Transverse colon (tissue), 4 donors: ENCODE measurements at regions not wholly inside any gene's neighbourhood (a gene's known extent, or its start where the extent isn't known, plus 50 kb on each side); places are given as distances from the start of the nearest gene placed in this dataset.

ENCODE experiments used
- DNase-seq: peaks from one replicate; pipeline ENCODE4 v3.0.0-alpha.2; 2019
- H3K27ac ChIP-seq, 4 donors: fragments of 200-600 bp; sonication (generic); 2 replicates each; pipeline ENCODE4 v1.5.1; 2016 to 2018; ENCODE audit warnings: inconsistent platforms in 4 of 4
- H3K27me3 ChIP-seq: fragments of 200-600 bp; sonication (generic); 2 replicates; pipeline ENCODE4 v1.5.1; 2017; ENCODE audit warnings: inconsistent platforms
- H3K36me3 ChIP-seq, 4 donors: fragments of 200-600 bp; sonication (generic); 2 replicates each; pipeline ENCODE4 v1.5.1; 2017 to 2019; ENCODE audit warnings: inconsistent platforms in 4 of 4
- H3K4me1 ChIP-seq, 4 donors: fragments of 200-600 bp; sonication (generic); 2 replicates each; pipeline ENCODE4 v1.5.1; 2017 to 2020; ENCODE audit warnings: inconsistent platforms in 4 of 4
- H3K4me3 ChIP-seq, 4 donors: fragments of 200-600 bp; sonication (generic); 1 replicate in 1 of 4; 2 replicates in 3 of 4; pipeline versions ENCODE4 v1.5.1 to v1.6.1; 2017 to 2019; ENCODE audit warnings: inconsistent platforms in 4 of 4
- H3K9me3 ChIP-seq, 2 donors: fragments of 200-600 bp; sonication (generic); 2 replicates each; pipeline ENCODE4 v1.5.1; 2017 to 2019; ENCODE audit warnings: inconsistent platforms in 2 of 2
- EP300 ChIP-seq: sonication (generic); formaldehyde crosslinking; IDR thresholded peaks from one replicate; pipeline ENCODE4 v1.6.1; 2017; ENCODE audit warnings: antibody characterized with exemption, low read depth
- POLR2A ChIP-seq: fragments of 450-650 bp; IDR thresholded peaks from one replicate; pipeline ENCODE4 v1.6.1; 2016; ENCODE audit warnings: antibody characterized with exemption, mild to moderate bottlenecking, moderate library complexity
- POLR2AphosphoS5 ChIP-seq, 3 donors: sonication (generic); formaldehyde crosslinking; IDR thresholded peaks; one replicate each; pipeline ENCODE4 v1.6.1; 2016; ENCODE audit warnings: antibody characterized with exemption in 3 of 3
- WGBS, 2 donors: methylation state at CpG; one replicate each; pipeline ENCODE4 v1.1.5; 2018; ENCODE audit warnings: low coverage in 1 of 2; 5-methylcytosine and 5-hydroxymethylcytosine counted together
- in situ Hi-C, 4 donors: fragments of 200-750 bp; cut with MboI; loops; one replicate each; pipeline versions ENCODE4 v1.15.0 to v1.15.1; 2017; ENCODE audit warnings: low sequenced_read_pairs in 3 of 4, low pct_ligation_motif_present in 1 of 4, low pct_unique_long_range_greater_than_20kb in 1 of 4
- intact Hi-C: fragments of 100-400 bp; cut with DNase I; formaldehyde crosslinking; loops from one replicate; pipeline ENCODE4 v1.15.1; 2023; ENCODE audit warnings: low total_unique reads
- TF ChIP-seq, protein P1 (sequence below), 5 experiments: fragments of 200-600 bp in 3 of 5; fragments of 450-650 bp in 2 of 5; sonication (generic) in 3 of 5; IDR thresholded peaks; 1 replicate in 2 of 5; 2 replicates in 3 of 5; pipeline ENCODE4 v1.5.1; 2016 to 2017; ENCODE audit warnings: antibody characterized with exemption in 5 of 5, inconsistent platforms in 3 of 5, mild to moderate bottlenecking in 2 of 5, moderate library complexity in 1 of 5

DNA sequence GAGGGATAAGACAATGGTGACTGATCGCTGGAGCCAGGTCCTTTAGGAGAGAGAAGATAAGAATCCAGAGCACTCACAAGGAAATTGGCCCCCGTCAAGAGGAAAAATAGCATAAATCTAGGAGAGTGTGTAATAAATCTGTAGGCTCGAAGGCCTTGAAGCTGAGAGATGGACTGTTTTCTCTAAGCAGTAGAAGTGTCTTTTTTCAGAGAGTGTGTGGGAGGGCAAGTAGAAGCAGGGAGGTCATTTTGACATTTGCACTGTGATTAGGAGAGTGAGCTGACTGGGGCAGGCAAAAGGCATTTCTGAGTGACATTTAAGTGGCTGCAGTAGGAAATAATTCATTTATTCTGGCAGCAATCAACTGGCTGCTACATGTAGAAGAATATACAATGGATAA lies 78.0 kb upstream of the DDHD1 start:
- no peak for TF ChIP-seq POLR2AphosphoS5 (IDR thresholded peaks at IDR 0.05)
- TF ChIP-seq, protein P1, sequence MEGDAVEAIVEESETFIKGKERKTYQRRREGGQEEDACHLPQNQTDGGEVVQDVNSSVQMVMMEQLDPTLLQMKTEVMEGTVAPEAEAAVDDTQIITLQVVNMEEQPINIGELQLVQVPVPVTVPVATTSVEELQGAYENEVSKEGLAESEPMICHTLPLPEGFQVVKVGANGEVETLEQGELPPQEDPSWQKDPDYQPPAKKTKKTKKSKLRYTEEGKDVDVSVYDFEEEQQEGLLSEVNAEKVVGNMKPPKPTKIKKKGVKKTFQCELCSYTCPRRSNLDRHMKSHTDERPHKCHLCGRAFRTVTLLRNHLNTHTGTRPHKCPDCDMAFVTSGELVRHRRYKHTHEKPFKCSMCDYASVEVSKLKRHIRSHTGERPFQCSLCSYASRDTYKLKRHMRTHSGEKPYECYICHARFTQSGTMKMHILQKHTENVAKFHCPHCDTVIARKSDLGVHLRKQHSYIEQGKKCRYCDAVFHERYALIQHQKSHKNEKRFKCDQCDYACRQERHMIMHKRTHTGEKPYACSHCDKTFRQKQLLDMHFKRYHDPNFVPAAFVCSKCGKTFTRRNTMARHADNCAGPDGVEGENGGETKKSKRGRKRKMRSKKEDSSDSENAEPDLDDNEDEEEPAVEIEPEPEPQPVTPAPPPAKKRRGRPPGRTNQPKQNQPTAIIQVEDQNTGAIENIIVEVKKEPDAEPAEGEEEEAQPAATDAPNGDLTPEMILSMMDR (IDR thresholded peaks at IDR 0.05) = no peak
- no peak for TF ChIP-seq POLR2A
- no peak for TF ChIP-seq EP300
- intact Hi-C loops (no loop called here), in situ Hi-C loops (no loop called here)
- no peaks in the 10 kb centered on the region for H3K4me1 ChIP-seq
- H3K27ac ChIP-seq = no peak overlapping the region
- no peak for DNase-seq
- H3K9me3 ChIP-seq = no peaks in the 10 kb centered on the region
- no peak overlapping the region for H3K4me3 ChIP-seq
- 54 to 65% methylated on average over 3 of the region's 3 CpGs for WGBS, 2 donors
- no peaks in the 10 kb centered on the region for H3K27me3 ChIP-seq
- H3K36me3 ChIP-seq = no peaks in the 10 kb centered on the region

DNA sequence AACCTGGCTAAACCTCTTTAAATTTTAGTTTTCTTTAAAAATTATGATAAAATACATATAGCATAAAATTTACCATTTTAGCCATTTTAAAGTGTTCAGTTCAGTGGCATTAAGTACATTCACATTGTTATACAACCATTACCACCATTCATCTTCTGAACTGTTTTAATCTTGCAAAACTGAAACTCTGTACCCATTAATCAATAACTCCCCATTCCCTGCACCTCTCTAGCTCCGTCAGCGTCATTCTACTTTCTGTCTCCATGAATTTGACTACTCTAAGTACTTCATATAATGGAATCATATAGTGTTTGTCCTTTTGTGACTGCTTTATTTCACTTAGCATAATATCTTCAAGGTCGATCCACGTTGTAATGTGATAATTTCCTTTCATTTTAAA lies 75.8 kb upstream of the DDHD1 start:
- intact Hi-C loops (no loop called here), in situ Hi-C loops (no loop called here)
- TF ChIP-seq, protein P1 (IDR thresholded peaks at IDR 0.05) = no peak
- no peak for TF ChIP-seq POLR2AphosphoS5 (IDR thresholded peaks at IDR 0.05)
- no peak for TF ChIP-seq POLR2A
- no peak for TF ChIP-seq EP300
- Histone ChIP-seq H3K27ac (no peak overlapping the region), H3K9me3 (peaks cover 0 to 9% of the 10 kb centered on the region in 2 donors), H3K36me3 (no peaks in the 10 kb centered on the region), H3K4me1 (no peaks in the 10 kb centered on the region), H3K27me3 (no peaks in the 10 kb centered on the region), H3K4me3 (no peak overlapping the region)
- 61 to 71% methylated on average over 4 of the region's 4 CpGs for WGBS, 2 donors
- DNase-seq = no peak

DNA sequence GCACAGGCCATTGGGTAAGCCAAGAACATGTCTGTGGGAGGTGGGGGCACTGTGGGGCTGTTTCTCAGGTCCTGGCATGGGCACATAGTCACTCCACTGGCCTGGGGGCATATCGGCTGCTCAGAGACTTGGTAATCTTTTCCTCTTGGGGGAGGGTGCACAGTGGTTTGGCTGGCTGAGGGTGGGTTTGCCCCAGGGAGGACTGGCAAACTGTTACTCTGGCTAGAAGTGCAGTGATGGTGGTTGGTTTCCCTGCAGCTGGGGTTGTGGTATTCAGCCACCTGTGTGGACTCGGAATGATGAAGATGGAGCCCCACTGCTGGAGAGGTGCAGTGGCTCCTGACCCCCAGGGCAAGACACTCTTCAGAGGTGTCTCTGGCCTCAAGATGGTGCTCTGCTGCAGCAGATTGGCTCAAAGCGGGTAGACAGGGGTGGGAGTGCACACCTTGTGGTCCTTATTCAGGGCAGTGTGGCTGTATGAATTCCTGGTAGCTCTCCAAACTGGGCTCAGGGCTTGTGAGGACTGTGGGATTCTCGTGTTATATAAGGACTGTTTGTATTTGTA lies 74.1 kb upstream of the DDHD1 start:
- intact Hi-C loops (no loop called here), in situ Hi-C loops (no loop called here)
- no peak for TF ChIP-seq POLR2A
- no peak for TF ChIP-seq EP300
- TF ChIP-seq, protein P1 (IDR thresholded peaks at IDR 0.05) = no peak
- H3K4me3 ChIP-seq = no peak overlapping the region
- DNase-seq = no peak
- H3K4me1 ChIP-seq = no peaks in the 10 kb centered on the region
- no peaks in the 10 kb centered on the region for H3K27me3 ChIP-seq
- no peak overlapping the region for H3K27ac ChIP-seq
- H3K36me3 ChIP-seq = no peaks in the 10 kb centered on the region
- peaks cover 0 to 9% of the 10 kb centered on the region in 2 donors for H3K9me3 ChIP-seq
- WGBS, 2 donors = 90% methylated on average over 4 of the region's 4 CpGs; no CpG with 5 or more reads in 1 of the 2 donors

DNA sequence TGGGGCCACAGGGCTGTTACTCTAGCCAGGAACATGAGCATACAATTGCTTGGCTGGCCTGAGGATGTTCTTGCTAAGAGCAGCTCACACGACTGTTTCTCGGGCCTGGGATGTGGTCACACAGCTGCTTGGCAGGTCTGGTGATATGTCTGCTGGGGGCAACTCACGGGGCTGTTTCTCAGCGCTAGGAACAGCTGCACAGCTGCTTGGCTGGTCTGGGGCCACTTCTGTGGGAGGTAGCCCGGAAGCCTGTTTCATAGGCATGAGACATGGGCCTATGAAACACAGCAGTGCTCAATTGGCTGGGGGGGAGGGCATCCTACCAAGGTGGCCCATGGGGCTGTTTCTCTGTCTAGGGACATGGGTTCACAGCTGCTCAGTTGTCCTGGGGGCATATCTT lies 73.4 kb upstream of the DDHD1 start:
- in situ Hi-C loops (no loop called here), intact Hi-C loops (no loop called here)
- Histone ChIP-seq H3K27ac (no peak overlapping the region), H3K27me3 (no peaks in the 10 kb centered on the region), H3K36me3 (no peaks in the 10 kb centered on the region), H3K4me3 (no peak overlapping the region), H3K4me1 (no peaks in the 10 kb centered on the region), H3K9me3 (peaks cover 0 to 9% of the 10 kb centered on the region in 2 donors)
- DNase-seq = no peak
- TF ChIP-seq POLR2A (no peak), EP300 (no peak), POLR2AphosphoS5 (IDR thresholded peaks at IDR 0.05) (no peak)
- 81% methylated on average over 5 of the region's 5 CpGs; no CpG with 5 or more reads in 1 of the 2 donors for WGBS, 2 donors

DNA sequence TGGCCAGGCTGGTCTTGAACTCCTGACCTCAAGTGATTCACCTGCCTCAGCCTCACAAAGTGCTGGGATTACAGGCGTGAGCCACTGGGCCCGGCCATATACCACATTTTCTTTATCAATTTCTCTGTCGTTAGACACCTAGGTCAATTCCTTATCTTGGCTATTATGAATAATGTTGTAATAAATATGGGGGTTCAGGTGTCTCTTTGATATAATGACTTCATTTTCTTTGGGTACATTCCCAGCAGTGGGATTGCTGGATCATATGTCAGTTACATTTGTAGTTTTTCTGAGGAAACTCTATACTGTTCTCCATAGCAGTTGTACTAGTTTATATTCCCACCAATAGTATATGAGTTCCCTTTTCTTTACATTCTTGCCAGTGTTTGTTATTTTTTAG lies 67.8 kb upstream of the DDHD1 start:
- Histone ChIP-seq H3K27me3 (no peaks in the 10 kb centered on the region), H3K9me3 (peaks cover 0 to 9% of the 10 kb centered on the region in 2 donors), H3K4me1 (peaks cover 0 to 12% (median 8%) of the 10 kb centered on the region in 4 donors), H3K4me3 (no peak overlapping the region), H3K36me3 (no peaks in the 10 kb centered on the region), H3K27ac (no peak overlapping the region)
- TF ChIP-seq POLR2AphosphoS5 (IDR thresholded peaks at IDR 0.05) (no peak), EP300 (no peak), POLR2A (no peak)
- TF ChIP-seq, protein P1 (IDR thresholded peaks at IDR 0.05) = no peak
- intact Hi-C loops = no loop called here
- DNase-seq = no peak
- in situ Hi-C loops = no loop called here
- WGBS, 2 donors = 73 to 77% methylated on average over 3 of the region's 3 CpGs
